ENCODE measurements at regions not wholly inside any gene's neighbourhood (a gene's known extent, or its start where the extent isn't known, plus 50 kb on each side); places are given as distances from the start of the nearest gene placed in this dataset.

- TF ChIP-seq, protein P1, sequence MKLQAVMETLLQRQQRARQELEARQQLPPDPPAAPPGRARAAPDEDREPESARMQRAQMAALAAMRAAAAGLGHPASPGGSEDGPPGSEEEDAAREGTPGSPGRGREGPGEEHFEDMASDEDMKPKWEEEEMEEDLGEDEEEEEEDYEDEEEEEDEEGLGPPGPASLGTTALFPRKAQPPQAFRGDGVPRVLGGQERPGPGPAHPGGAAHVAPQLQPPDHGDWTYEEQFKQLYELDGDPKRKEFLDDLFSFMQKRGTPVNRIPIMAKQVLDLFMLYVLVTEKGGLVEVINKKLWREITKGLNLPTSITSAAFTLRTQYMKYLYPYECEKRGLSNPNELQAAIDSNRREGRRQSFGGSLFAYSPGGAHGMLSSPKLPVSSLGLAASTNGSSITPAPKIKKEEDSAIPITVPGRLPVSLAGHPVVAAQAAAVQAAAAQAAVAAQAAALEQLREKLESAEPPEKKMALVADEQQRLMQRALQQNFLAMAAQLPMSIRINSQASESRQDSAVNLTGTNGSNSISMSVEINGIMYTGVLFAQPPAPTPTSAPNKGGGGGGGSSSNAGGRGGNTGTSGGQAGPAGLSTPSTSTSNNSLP (IDR thresholded peaks at IDR 0.05; ENCODE audit: borderline replicate concordance, low read depth, low read length), result no peak
- TF ChIP-seq, protein P2, sequence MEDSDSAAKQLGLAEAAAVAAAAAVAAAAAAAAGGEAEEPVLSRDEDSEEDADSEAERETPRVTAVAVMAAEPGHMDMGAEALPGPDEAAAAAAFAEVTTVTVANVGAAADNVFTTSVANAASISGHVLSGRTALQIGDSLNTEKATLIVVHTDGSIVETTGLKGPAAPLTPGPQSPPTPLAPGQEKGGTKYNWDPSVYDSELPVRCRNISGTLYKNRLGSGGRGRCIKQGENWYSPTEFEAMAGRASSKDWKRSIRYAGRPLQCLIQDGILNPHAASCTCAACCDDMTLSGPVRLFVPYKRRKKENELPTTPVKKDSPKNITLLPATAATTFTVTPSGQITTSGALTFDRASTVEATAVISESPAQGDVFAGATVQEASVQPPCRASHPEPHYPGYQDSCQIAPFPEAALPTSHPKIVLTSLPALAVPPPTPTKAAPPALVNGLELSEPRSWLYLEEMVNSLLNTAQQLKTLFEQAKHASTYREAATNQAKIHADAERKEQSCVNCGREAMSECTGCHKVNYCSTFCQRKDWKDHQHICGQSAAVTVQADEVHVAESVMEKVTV (CRISPR knock-in tag; IDR thresholded peaks at IDR 0.05), result no peak
These were observed 149.1 kb upstream of the TUT7 start (continued) for GRCh38 chr9:86503314-86503713.

- BruUV-seq (replicated peaks), result no TSS peak
- TF ChIP-seq ZNF316 (IDR thresholded peaks at IDR 0.05) (peak; percentile 28; the same call in 1 of the 2 replicates), HDAC1 (IDR thresholded peaks at IDR 0.05) (no peak), GTF2A2 (tag; IDR thresholded peaks at IDR 0.05) (no peak), ZNF217 (CRISPR knock-in tag; IDR thresholded peaks at IDR 0.05) (no peak), STAT5B (CRISPR knock-in tag; IDR thresholded peaks at IDR 0.05) (no peak), HMG20B (CRISPR knock-in tag; IDR thresholded peaks at IDR 0.05) (no peak), FOXO4 (CRISPR knock-in tag; IDR thresholded peaks at IDR 0.05) (no peak), ZFP1 (CRISPR knock-in tag; IDR thresholded peaks at IDR 0.05) (no peak), STAG1 (CRISPR knock-in tag; IDR thresholded peaks at IDR 0.05; ENCODE audit: borderline replicate concordance) (no peak)
- no peaks in the 10 kb centered on the region for H4K20me1 ChIP-seq (replicated peaks; ENCODE audit: control insufficient read depth, insufficient read depth, low read length)
These were observed 146.6 kb upstream of the TUT7 start for GRCh38 chr9:86500667-86501435.

More at GRCh38 chr9:86500667-86501435, 146.6 kb upstream of the TUT7 start:
- in situ Hi-C loops (cut with MboI), result no loop called here
- Histone ChIP-seq H3K36me3 (ENCODE audit: control insufficient read depth, insufficient read depth, low read length) (no peaks in the 10 kb centered on the region), H3K9me1 (ENCODE audit: control insufficient read depth, insufficient read depth, low read length) (no peaks in the 10 kb centered on the region), H3K4me3 (no peak overlapping the region), H3K4me2 (ENCODE audit: insufficient read depth, low read length) (no peak overlapping the region), H3K79me2 (ENCODE audit: control insufficient read depth, insufficient read depth, low read length) (no peaks in the 10 kb centered on the region), H3K9ac (ENCODE audit: insufficient read depth in 1 of 2, low read depth in 2 of 2, low read length in 2 of 2) (no peak overlapping the region), H3K4me1 (replicated peaks in 1 of 2; ENCODE audit: control insufficient read depth in 2 of 2, insufficient read depth in 2 of 2, low read length in 2 of 2) (no peaks in the 10 kb centered on the region), H3K27me3 (ENCODE audit: control insufficient read depth in 2 of 2, insufficient read depth in 2 of 2, low read length in 2 of 2) (no peaks in the 10 kb centered on the region), H3K27ac (ENCODE audit: extremely low read depth, low read depth, low read length) (no peak overlapping the region), H2AFZ (ENCODE audit: low read depth, low read length) (no peak overlapping the region), H3K9me3 (replicated peaks; ENCODE audit: control insufficient read depth, insufficient read depth, low read depth, low read length) (no peaks in the 10 kb centered on the region)
- ATAC-seq, result no peak
- CTCF ChIA-PET (ENCODE audit: low intra/inter-chr PET ratio), result no interaction called here
- POLR2A ChIA-PET, result no interaction called here
- DNase-seq (ENCODE audit: extremely low read depth in 1 of 4, low spot score in 3 of 4), result no peak
- intact Hi-C loops (cut with micrococcal nuclease), result no loop called here
- no peak for FAIRE-seq
- 0% methylated on average over 8 of the region's 9 CpGs for WGBS (ENCODE audit: insufficient coverage, low coverage, missing lambda C conversion rate)

Measured in K562 (cell line).